Mesendoderm (in vitro differentiated cells): ENCODE measurements at regions not wholly inside any gene's neighbourhood (a gene's known extent, or its start where the extent isn't known, plus 50 kb on each side); places are given as distances from the start of the nearest gene placed in this dataset.

ENCODE experiments used
- DNase-seq: peaks from one replicate; pipeline ENCODE4 v3.0.0; 2013
- H2AK5ac ChIP-seq: 2 replicates; pipeline ENCODE4 v1.6.1; 2013; ENCODE audit warnings: low read length, inconsistent platforms
- H2BK120ac ChIP-seq: 2 replicates; pipeline ENCODE4 v1.6.1; 2013; ENCODE audit warnings: low read depth, mild to moderate bottlenecking, low read length, moderate library complexity, mixed read lengths
- H2BK15ac ChIP-seq: replicated peaks from 2 replicates; pipeline ENCODE4 v1.6.1; 2013; ENCODE audit warnings: low read depth, mild to moderate bottlenecking, moderate library complexity
- H2BK5ac ChIP-seq: 2 replicates; pipeline ENCODE4 v1.6.1; 2013; ENCODE audit warnings: low read length, inconsistent platforms
- H3K18ac ChIP-seq: 2 replicates; pipeline ENCODE4 v1.6.1; 2013; ENCODE audit warnings: mild to moderate bottlenecking, low read length, mixed read lengths
- H3K23ac ChIP-seq: one replicate; pipeline ENCODE4 v1.6.1; 2013; ENCODE audit warnings: low read length
- H3K27ac ChIP-seq: 2 replicates; pipeline ENCODE4 v1.5.1; 2013; ENCODE audit warnings: low read depth, mild to moderate bottlenecking, inconsistent platforms, low read length, moderate library complexity
- H3K27me3 ChIP-seq: 2 replicates; pipeline ENCODE4 v1.6.1; 2013; ENCODE audit warnings: low read length, control low read depth, mild to moderate bottlenecking, inconsistent platforms; ENCODE audit not compliant: insufficient read depth, poor library complexity
- H3K36me3 ChIP-seq: 2 replicates; pipeline ENCODE4 v1.6.1; 2013; ENCODE audit warnings: low read length, inconsistent platforms; ENCODE audit not compliant: control insufficient read depth, insufficient read depth
- H3K4ac ChIP-seq: one replicate; pipeline ENCODE4 v1.6.1; 2013; ENCODE audit warnings: low read depth, mild to moderate bottlenecking, low read length, moderate library complexity
- H3K4me1 ChIP-seq: 2 replicates; pipeline ENCODE4 v1.6.1; 2013; ENCODE audit warnings: low read depth, low read length, inconsistent platforms; ENCODE audit not compliant: control insufficient read depth
- H3K4me2 ChIP-seq: 2 replicates; pipeline ENCODE4 v1.6.1; 2013; ENCODE audit warnings: low read length
- H3K4me3 ChIP-seq: 2 replicates; pipeline ENCODE4 v1.5.1; 2013; ENCODE audit warnings: mild to moderate bottlenecking, low read length
- H3K56ac ChIP-seq: one replicate; pipeline ENCODE4 v1.6.1; 2013; ENCODE audit warnings: low read length
- H3K79me1 ChIP-seq: 2 replicates; pipeline ENCODE4 v1.6.1; 2013; ENCODE audit warnings: low read length, inconsistent platforms
- H3K79me2 ChIP-seq: 2 replicates; pipeline ENCODE4 v1.6.1; 2013; ENCODE audit warnings: mild to moderate bottlenecking, low read length; ENCODE audit not compliant: control insufficient read depth, insufficient read depth
- H3K9ac ChIP-seq: 2 replicates; pipeline ENCODE4 v1.6.1; 2013; ENCODE audit warnings: low read length, inconsistent platforms
- H4K5ac ChIP-seq: one replicate; pipeline ENCODE4 v1.6.1; 2013; ENCODE audit warnings: low read length
- H4K8ac ChIP-seq: one replicate; pipeline ENCODE4 v1.6.1; 2013; ENCODE audit warnings: low read depth, mild to moderate bottlenecking, control low read depth, low read length, moderate library complexity
- WGBS: extraction: QIAGEN DNeasy Blood & Tissue Kit; methylation state at CpG from one replicate; pipeline ENCODE4 v1.1.7; 2013; ENCODE audit warnings: low lambda C conversion rate, missing lambda C conversion rate; ENCODE audit not compliant: insufficient coverage; ENCODE audit errors: extremely low coverage; 5-methylcytosine and 5-hydroxymethylcytosine counted together

DNA sequence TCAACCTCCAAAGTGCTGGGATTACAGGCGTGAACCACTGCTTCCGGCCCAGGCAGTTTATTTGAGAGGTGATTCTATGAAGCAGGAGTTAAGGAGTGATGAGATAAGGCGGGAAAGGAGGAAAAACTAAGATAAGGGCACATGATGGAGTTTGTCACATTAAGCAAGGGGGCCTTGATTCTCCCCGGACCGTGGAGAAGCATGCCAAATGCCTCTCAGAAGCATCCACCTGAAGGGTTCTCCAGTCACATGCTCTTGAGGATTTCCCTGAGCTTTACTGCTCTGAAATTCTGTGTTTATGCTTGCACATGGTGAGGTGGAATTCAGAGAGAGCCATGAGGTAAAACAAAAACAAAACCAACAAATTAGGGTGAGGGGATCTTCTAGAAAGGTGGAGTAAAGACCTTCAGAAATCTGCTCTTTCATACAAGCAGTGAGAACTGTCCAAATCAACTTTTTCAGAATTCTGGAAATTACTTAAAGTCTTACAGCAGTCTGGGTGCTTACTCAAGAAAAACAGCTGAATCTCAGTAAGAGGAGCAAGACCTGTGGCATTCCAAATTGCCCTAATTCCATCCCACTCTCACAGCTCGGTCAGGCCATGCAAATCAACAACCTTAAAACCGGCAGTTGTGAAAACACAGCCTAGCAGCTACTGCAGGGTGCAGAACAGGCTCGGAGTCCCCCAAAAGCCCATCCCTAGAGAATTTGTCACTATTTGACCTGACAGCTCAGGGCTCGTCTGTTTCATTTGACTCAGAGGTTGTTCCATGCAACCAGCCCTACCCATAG lies 69.1 kb upstream of the CTLA4 start:
- H3K4me2 ChIP-seq, result no peak overlapping the region
- H3K27me3 ChIP-seq, result no peaks in the 10 kb centered on the region
- no peak overlapping the region for H3K4ac ChIP-seq
- no peak overlapping the region for H3K4me3 ChIP-seq
- no peak overlapping the region for H2BK15ac ChIP-seq
- no peaks in the 10 kb centered on the region for H3K79me2 ChIP-seq
- no peaks in the 10 kb centered on the region for H3K79me1 ChIP-seq
- H3K9ac ChIP-seq, result no peak overlapping the region
- H2BK5ac ChIP-seq, result no peak overlapping the region
- no peak overlapping the region for H4K5ac ChIP-seq
- WGBS, result no CpG with 5 or more reads among the region's 9 CpGs
- DNase-seq, result peak; percentile 36
- no peak overlapping the region for H2BK120ac ChIP-seq
- no peaks in the 10 kb centered on the region for H3K36me3 ChIP-seq
- no peak overlapping the region for H3K18ac ChIP-seq
- no peak overlapping the region for H2AK5ac ChIP-seq
- no peak overlapping the region for H3K56ac ChIP-seq
- H3K4me1 ChIP-seq, result no peaks in the 10 kb centered on the region
- no peak overlapping the region for H3K23ac ChIP-seq
- no peak overlapping the region for H3K27ac ChIP-seq
- H4K8ac ChIP-seq, result no peak overlapping the region

DNA sequence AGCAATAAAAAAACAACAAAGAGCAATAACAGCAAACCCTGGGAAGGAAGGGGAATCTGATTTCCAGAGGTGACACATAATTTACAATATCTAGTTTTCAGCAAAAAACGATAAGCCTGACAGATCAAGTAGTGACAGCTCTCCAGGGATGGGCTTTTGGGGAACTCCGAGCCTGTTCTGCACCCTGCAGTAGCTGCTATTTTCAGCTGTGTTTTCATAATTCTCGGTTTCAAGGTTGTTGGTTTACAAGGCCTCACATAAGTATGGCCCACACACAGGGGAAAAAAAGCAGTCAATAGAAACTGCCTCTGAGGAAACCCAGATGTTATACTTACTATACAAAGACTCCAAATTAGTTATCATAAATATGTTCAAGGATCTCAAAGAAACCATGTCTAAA lies 67.7 kb upstream of the CTLA4 start:
- Histone ChIP-seq H3K18ac (no peak overlapping the region), H3K36me3 (no peaks in the 10 kb centered on the region), H3K4ac (no peak overlapping the region), H2BK120ac (no peak overlapping the region), H3K27ac (no peak overlapping the region), H4K5ac (no peak overlapping the region), H3K79me2 (no peaks in the 10 kb centered on the region), H2AK5ac (no peak overlapping the region), H4K8ac (no peak overlapping the region), H3K4me3 (no peak overlapping the region), H3K23ac (no peak overlapping the region), H2BK5ac (no peak overlapping the region), H3K27me3 (no peaks in the 10 kb centered on the region), H3K79me1 (no peaks in the 10 kb centered on the region), H3K4me1 (no peaks in the 10 kb centered on the region), H2BK15ac (no peak overlapping the region), H3K4me2 (no peak overlapping the region), H3K56ac (no peak overlapping the region), H3K9ac (no peak overlapping the region)
- WGBS, result no CpG with 5 or more reads among the region's 3 CpGs
- DNase-seq, result no peak

- no peak overlapping the region for H4K5ac ChIP-seq
- no peak overlapping the region for H2BK5ac ChIP-seq
- H3K79me2 ChIP-seq, result no peaks in the 10 kb centered on the region
- H3K36me3 ChIP-seq, result no peaks in the 10 kb centered on the region
- no peak overlapping the region for H3K4ac ChIP-seq
- no peaks in the 10 kb centered on the region for H3K27me3 ChIP-seq
- no peak overlapping the region for H2BK120ac ChIP-seq
- no peak overlapping the region for H3K9ac ChIP-seq
- H3K27ac ChIP-seq, result no peak overlapping the region
- no peak overlapping the region for H3K18ac ChIP-seq
- H3K4me1 ChIP-seq, result no peaks in the 10 kb centered on the region
- no peaks in the 10 kb centered on the region for H3K79me1 ChIP-seq
- no peak overlapping the region for H4K8ac ChIP-seq
- no peak overlapping the region for H3K23ac ChIP-seq
- H3K4me3 ChIP-seq, result no peak overlapping the region
- no peak overlapping the region for H2AK5ac ChIP-seq
- no CpG with 5 or more reads among the region's 4 CpGs for WGBS
- no peak overlapping the region for H3K4me2 ChIP-seq
- H3K56ac ChIP-seq, result no peak overlapping the region
- DNase-seq, result no peak
- H2BK15ac ChIP-seq, result no peak overlapping the region
Measured at GRCh38 chr2:203800783-203801182, 66.8 kb upstream of the CTLA4 start.

- H3K27ac ChIP-seq, result no peak overlapping the region
- no peak overlapping the region for H2BK5ac ChIP-seq
- no peaks in the 10 kb centered on the region for H3K36me3 ChIP-seq
- no peak overlapping the region for H2BK120ac ChIP-seq
- H3K18ac ChIP-seq, result no peak overlapping the region
- no CpG with 5 or more reads among the region's 7 CpGs for WGBS
- H3K27me3 ChIP-seq, result no peaks in the 10 kb centered on the region
- no peak overlapping the region for H3K4me3 ChIP-seq
- no peak overlapping the region for H3K56ac ChIP-seq
- H4K5ac ChIP-seq, result no peak overlapping the region
- H2AK5ac ChIP-seq, result no peak overlapping the region
- H3K4ac ChIP-seq, result no peak overlapping the region
- no peak overlapping the region for H4K8ac ChIP-seq
- H3K4me1 ChIP-seq, result no peaks in the 10 kb centered on the region
- H3K79me2 ChIP-seq, result no peaks in the 10 kb centered on the region
- H3K9ac ChIP-seq, result no peak overlapping the region
- no peak overlapping the region for H3K23ac ChIP-seq
- no peak for DNase-seq
- no peaks in the 10 kb centered on the region for H3K79me1 ChIP-seq
- no peak overlapping the region for H3K4me2 ChIP-seq
- H2BK15ac ChIP-seq, result no peak overlapping the region
Measured at GRCh38 chr2:203802342-203803052, 65.1 kb upstream of the CTLA4 start.

GRCh38 chr2:203803053-203803429 lies 64.5 kb upstream of the CTLA4 start:
- H3K4me2 ChIP-seq, result no peak overlapping the region
- H3K79me2 ChIP-seq, result no peaks in the 10 kb centered on the region
- no peak for DNase-seq
- no peak overlapping the region for H2BK120ac ChIP-seq
- no peak overlapping the region for H2BK15ac ChIP-seq
- H4K5ac ChIP-seq, result no peak overlapping the region
- no CpG with 5 or more reads among the region's 1 CpG for WGBS
- no peak overlapping the region for H3K56ac ChIP-seq
- H4K8ac ChIP-seq, result no peak overlapping the region
- H3K23ac ChIP-seq, result no peak overlapping the region
- H2BK5ac ChIP-seq, result no peak overlapping the region
- no peaks in the 10 kb centered on the region for H3K4me1 ChIP-seq
- no peak overlapping the region for H3K4me3 ChIP-seq
- no peak overlapping the region for H3K4ac ChIP-seq
- no peaks in the 10 kb centered on the region for H3K36me3 ChIP-seq
- H2AK5ac ChIP-seq, result no peak overlapping the region
- H3K27ac ChIP-seq, result no peak overlapping the region
- no peak overlapping the region for H3K18ac ChIP-seq
- H3K79me1 ChIP-seq, result no peaks in the 10 kb centered on the region
- H3K27me3 ChIP-seq, result no peaks in the 10 kb centered on the region
- H3K9ac ChIP-seq, result no peak overlapping the region
